Activated CD4-positive, alpha-beta T cell treated with anti-CD3 and anti-CD28 coated beads, Interleukin-2, amount 50 U/mL, for 4 hours (primary cell): ENCODE measurements at regions not wholly inside any gene's neighbourhood (a gene's known extent, or its start where the extent isn't known, plus 50 kb on each side); places are given as distances from the start of the nearest gene placed in this dataset.

Experiments used
- DNase-seq, 2 experiments: peaks; one replicate each; pipeline ENCODE4 v3.0.0-alpha.2; 2020

DNA sequence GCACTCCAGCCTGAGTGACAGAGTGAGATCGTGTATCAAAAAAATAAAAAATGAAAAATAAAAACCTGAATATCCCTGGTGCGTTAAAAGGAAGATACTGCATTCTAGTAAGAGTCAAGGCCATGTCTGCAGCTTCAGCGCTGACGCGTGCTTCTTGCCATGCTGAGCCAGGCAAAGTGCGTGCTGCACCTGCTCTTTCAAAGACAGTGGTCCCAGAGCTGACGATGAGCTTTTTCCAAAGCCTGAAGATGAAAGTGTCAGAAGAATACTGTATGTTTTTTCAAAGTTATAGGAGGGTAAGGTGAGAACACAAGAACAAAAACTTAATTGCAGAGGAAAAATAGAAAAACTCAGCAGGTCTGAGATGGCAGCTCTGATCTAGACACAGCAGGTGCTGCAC, 115.1 kb downstream of the RNASET2 start:
- no peak for DNase-seq

- DNase-seq, result no peak
These were observed 116.8 kb downstream of the RNASET2 start for GRCh38 chr6:166839569-166839968.

- DNase-seq, result no peak
These were observed 117.4 kb downstream of the RNASET2 start for GRCh38 chr6:166838987-166839386.

DNA sequence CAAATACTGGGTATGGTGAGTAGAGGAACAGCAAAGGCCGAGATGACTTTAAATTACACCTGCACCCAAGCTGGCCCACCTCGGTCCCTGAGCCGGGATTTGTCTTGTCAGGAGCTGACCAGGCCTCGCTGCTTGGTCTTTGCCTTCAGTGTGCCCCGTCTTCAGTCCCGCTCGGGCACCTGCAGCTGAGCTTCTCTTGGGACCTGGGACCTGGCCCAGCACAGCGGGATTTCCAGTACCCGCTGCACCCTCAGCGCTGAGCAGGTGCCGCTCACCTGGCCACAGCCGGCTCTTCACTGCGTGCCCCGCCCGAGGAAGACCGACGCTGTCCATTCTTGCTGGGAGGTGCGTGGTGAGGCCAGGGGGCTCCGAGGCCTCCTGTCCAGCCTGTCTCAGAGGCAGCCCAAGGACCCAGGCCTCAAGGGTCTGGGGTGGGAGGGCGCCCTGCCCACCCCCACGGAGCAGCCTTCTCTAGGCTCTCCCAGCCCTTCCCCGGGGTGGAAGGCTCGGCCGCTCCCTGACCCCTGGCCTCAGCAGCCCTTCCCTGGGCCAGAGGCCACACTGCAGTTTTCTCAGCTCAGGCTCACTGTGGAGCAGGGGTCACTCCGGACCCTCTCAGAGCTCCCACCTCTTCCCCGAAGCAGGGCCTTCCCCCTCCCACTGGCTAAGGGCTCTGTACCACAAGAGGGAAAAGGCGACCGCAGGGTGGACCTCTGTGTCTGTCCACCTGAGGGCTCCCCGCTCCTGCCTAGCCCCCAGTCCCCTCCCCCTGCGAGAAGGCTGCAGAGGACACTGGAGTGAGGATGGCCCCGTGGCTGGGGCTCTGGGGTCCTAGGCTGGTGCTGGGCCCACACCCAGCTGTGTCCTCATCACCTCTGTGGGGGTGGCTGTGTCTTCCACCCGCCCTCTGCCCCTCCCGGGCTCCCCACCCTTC, 119.3 kb downstream of the RNASET2 start:
- no peak for DNase-seq

DNA sequence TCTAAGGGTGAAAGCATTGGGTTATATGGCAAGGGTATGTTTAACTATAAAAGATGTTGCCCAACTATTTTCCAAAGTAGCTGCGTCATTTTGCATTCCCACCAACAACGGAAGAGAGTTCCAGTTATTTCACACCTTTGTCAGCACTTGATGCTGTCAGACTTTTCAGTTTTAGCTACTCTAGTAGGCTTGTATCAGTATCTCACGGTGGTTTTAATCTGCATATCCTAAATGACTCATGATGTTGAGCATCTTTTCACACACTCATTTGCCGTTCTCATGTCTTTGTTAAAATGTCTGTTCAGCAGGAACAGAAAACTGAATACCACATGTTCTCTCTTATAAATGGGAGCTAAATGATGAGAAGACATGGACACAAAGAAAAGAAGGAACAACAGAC, 122.3 kb downstream of the RNASET2 start:
- no peak for DNase-seq

- DNase-seq, result no peak
These were observed 125.4 kb downstream of the RNASET2 start for GRCh38 chr6:166830891-166831363.

DNA sequence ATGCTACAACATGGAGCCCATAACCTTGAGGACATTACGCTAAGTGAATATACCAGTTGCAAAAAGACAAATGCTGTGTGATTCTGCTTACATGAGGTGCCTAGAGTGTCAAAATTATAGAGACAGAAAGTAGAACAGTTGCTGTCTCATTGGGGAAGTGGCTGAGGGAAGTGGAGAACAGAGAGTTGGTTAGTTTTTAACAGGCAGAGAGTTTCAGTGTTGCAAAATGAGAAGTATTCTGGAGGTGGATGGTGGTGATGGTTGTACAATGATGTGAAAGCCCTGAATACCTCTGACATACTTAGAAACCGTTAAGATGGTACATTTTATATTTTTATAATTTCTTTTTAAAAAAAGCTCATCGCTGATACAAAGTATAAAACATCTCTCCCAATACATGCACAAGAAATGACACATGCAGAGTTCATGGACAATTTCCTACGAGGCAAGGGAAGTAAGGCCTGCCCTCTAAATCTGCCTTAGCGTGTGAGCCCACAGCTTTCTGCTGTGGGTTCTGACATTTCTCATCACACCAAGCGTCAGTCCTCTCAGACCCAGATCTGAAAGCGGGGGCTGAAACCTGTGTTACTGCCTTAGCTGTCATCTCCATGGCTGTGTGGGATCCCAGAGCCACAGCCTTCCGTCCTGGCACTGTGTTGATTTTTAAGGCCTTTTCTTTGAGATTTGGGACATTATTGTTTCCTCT, 126.0 kb downstream of the RNASET2 start:
- no peak for DNase-seq

DNA sequence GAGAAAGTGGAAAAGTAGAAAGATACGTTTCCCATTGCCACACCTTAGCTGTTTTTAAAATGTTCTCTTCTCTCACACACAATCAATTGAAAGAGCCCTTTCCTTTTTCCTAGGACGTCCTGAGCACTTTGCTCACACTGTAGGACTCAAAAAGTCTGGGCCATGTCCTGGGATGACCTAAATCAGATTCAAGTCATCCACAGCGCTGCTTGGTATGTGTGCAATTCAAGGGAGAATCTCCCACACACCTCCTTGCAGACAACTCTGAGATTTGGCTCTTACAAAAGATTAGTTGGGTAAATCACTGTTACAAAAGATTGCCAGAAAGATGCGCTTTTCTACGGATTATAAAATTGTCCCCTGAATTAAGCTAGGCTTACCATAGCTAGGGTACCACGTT, 130.1 kb downstream of the RNASET2 start:
- no peak for DNase-seq

DNA sequence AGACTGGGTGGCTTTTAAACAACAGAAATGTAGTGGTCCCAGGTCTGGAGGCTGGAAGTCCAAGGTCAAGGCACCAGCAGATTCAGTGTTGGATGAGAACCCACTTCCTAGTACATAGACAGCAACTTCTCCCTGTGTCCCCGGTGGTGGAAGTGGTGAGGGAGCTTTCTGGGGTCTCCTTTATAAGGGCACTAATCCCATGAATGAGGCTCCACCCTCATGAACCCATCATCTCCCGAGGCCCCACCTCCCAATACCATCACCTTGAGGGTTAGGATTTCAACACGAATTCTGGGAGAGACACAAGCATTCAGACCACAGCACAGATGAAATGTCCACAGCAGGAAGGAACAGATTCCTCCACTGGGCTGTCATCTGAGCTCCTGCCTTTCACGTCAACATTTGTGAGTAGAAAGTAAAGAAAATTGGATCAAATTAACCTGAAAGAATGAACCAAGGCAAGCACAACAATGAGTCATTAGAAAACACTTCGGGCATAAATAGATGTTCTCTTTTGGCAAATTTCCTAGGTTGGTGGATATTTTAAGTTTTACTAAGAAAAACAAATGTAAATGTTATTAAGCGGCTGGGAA, 130.7 kb downstream of the RNASET2 start:
- DNase-seq, result no peak

DNA sequence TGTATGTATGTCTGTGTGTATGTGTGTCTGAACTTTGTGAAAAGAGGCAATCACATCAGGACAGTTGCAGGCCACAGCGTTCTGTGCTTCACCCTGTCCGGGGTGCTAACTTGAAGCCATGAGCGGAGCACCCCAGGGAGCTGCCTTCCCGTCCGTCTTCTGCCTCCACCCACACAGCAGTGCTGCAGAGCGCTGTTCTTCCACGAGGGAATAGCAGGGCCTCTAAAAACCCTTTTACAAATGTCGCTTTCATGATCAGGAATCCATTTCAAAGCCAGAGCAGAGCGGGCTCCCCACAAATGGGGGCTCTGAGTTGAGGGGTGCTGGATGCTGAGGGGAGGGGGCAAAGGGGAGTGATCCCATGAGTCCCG, 131.5 kb downstream of the RNASET2 start:
- DNase-seq, result no peak

DNA sequence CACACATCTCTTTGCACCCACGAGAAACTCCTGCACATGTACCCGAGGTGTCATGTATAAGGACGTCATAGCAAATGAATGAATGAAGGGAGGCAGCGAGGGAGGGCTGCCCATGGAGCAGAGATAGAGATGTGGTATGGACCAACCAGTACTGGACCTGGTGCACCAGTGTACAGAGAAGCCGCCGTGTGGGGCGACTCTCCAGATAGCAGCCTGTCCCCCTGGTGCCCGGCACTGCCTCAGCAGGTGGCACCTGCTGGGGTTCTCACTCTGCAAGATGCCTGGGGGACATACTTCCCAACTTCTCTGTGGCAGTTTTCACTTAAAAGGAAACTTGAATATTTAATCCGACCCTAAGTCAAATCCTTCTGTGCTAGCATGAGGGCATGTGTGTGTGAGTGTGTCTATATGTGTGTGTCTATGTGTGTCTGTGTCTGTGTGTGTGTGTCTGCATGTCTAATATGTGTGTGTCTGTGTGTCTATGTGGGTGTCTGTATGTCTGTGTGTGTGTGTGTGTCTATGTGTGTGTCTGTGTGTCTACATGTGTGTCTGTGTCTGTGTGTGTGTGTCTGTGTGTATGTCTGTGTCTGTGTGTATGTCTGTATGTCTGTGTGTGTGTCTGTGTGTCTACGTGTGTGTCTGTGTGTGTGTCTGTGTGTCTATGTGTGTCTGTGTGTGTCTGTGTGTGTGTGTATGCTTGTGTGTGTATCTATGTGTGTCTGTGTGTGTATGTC, 132.0 kb downstream of the RNASET2 start:
- no peak for DNase-seq

DNA sequence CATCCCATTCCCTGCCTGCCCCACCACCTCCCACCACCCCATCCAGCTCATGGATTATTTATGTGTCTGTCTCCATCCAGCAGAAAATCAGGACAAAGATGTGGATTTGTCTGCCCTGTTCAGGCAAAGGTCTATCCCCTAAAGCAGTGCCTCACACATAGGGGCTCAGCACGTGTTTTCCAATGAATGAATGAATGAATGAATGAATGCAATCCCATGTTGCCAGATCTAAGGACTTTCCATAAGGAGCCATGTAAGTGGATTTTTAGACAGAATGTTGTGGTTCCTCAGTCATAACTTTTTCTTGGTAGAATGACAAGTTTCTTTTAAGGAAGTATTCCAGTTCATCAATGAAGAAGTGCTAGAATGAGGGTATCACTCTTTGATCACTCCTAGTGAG, 133.7 kb downstream of the RNASET2 start:
- DNase-seq, result no peak

DNA sequence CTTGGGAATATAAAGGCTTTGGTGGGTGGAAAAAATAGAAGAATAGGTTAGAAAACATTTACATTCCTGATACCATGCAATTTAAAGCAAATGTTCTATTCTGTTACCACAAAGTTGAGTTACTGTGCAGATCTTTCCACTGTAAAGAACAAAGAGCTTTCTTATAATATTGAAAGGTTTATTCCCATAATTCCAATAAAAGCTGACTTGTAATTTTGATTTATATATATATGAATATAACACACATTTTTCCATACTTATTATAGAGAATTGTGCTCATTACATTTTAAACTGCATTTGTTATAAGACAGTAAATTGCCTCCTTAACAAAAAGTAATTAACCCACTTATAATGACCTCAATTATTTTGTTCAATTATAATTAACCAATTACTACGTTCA, 135.9 kb downstream of the RNASET2 start:
- DNase-seq, result no peak

- DNase-seq, result no peak
These were observed 136.3 kb downstream of the RNASET2 start for GRCh38 chr6:166820070-166820469.

- no peak for DNase-seq
These were observed 140.7 kb downstream of the RNASET2 start for GRCh38 chr6:166815629-166816028.

DNA sequence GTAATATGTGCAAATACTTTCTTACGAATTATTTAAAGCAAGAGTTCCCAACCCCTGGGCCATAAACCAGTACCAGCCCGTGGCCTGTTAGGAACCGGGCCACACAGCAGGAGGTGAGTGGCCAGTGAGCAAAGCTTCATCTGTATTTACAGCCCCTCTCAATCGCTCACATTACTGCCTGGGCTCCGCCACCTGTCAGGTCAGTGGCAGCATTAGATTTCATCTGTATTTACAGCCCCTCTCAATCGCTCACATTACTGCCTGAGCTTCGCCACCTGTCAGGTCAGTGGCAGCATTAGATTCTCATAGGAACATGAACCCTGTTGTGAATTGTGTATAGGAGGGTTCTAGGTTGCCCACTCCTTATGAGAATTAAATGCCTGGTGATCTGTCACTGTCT, 142.0 kb downstream of the RNASET2 start:
- DNase-seq, result no peak

DNA sequence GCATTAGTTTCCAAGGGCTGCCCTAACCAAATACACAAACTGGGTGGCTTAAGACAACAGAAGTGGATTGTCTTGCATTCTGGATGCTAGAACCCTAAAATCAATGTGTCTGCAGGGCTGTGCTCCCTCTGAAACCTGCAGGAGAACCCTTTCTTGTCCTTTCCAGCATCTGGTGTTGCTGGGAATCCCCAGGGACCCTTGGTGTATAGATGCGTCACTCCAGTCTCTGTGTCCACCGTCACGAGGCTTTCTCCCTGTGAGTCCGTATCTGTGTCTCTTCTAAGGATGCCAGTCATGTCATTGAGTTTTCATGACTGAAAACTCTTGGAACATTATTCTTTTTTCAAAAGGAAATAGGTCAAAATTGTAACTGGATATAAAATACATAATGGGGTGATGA, 142.9 kb downstream of the RNASET2 start:
- DNase-seq, result no peak

GRCh38 chr6:166810864-166811263, 145.5 kb downstream of the RNASET2 start:
- DNase-seq, result no peak

DNA sequence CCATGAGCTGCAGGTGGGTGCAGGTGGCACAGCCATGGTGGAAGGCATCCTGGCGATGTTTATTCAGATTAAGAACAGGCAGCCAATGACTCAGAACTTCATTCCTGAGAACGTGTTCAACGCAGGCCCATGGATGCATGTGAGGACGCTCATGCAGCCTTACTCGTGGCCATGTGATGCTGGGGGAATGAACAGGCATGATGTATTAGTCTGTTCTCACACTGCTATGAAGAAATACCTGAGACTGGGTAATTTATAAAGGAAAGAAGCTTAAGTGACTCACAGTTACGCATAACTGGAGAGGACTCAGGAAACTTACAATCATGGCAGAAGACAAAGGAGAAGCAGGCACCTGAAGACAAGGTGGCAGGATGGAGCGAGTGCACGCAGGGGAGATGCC, 146.6 kb downstream of the RNASET2 start:
- no peak for DNase-seq

DNA sequence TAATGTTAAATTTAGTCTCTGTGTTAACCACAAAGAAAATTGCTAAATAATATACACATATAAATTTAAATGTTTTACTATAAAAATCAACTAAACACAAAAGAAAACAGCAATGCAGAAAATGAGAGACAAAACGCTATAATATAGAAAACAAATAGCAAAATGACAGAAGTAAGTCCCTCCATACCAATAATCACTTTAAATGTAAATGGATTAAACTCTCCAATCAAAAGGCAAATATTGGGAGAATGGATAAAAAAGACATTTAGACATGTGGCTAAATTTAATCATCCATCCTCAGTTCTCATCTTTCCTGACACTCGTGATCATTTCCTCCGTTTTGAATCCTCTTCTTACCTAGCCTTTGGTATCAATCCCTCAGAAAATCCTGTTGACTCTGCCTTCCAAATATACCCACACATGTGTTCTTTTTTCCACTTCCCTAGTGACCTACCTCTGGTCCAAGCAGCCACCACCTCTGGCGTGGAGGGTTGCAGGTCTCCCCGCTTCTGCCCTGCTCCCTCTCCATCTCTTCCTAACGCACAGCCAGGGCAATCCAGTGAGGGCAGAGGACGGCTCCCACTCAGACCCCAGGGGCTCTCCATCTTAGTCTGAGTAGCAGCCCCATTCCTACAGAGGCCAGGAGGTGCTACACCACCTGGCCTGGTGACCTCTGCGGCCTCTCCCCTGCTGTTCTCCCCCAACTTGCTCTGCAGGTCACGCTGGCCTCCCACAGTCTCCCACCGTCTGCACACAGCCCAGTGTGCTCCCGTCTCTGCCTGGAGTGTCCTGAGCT, 149.2 kb downstream of the RNASET2 start:
- DNase-seq, result no peak

GRCh38 chr6:166806217-166806838, 150.0 kb downstream of the RNASET2 start:
- no peak for DNase-seq

GRCh38 chr6:166803471-166803870, 152.9 kb downstream of the RNASET2 start:
- no peak for DNase-seq
